Amniotic stem cell (primary cell): ENCODE measurements at regions not wholly inside any gene's neighbourhood (a gene's known extent, or its start where the extent isn't known, plus 50 kb on each side); places are given as distances from the start of the nearest gene placed in this dataset.

ENCODE experiments used
- DNase-seq: peaks from one replicate; lab custom pipeline; 2025; lab: John Stamatoyannopoulos, UW

GRCh38 chr16:85173981-85174751 is 61.9 kb upstream of the CIBAR2 start:
- peak; percentile 73 for DNase-seq

GRCh38 chr16:85174871-85175723 is 62.8 kb upstream of the CIBAR2 start:
- DNase-seq, result no peak

GRCh38 chr16:85175724-85176233 is 63.5 kb upstream of the CIBAR2 start:
- DNase-seq, result no peak

- no peak for DNase-seq
Measured at GRCh38 chr16:85176541-85177447, 64.5 kb upstream of the CIBAR2 start.

- no peak for DNase-seq
Measured at GRCh38 chr16:85177448-85177846, 65.2 kb upstream of the CIBAR2 start.

- DNase-seq, result no peak
Measured at GRCh38 chr16:85178006-85178591, 65.8 kb upstream of the CIBAR2 start.

GRCh38 chr16:85178596-85178995 is 66.3 kb upstream of the CIBAR2 start:
- no peak for DNase-seq

- no peak for DNase-seq
Measured at GRCh38 chr16:85179344-85180046, 67.2 kb upstream of the CIBAR2 start.

- DNase-seq, result no peak
Measured at GRCh38 chr16:85180047-85180826, 68.0 kb upstream of the CIBAR2 start.

GRCh38 chr16:85180827-85181738 is 68.8 kb upstream of the CIBAR2 start:
- no peak for DNase-seq

GRCh38 chr16:85181739-85182129 is 69.5 kb upstream of the CIBAR2 start:
- no peak for DNase-seq

GRCh38 chr16:85182286-85182685 is 70.0 kb upstream of the CIBAR2 start:
- no peak for DNase-seq

- no peak for DNase-seq
Measured at GRCh38 chr16:85182774-85183173, 70.5 kb upstream of the CIBAR2 start.

GRCh38 chr16:85183564-85183963 is 71.3 kb upstream of the CIBAR2 start:
- DNase-seq, result no peak

- no peak for DNase-seq
Measured at GRCh38 chr16:85184404-85184803, 72.1 kb upstream of the CIBAR2 start.

- DNase-seq, result no peak
Measured at GRCh38 chr16:85185303-85186100, 73.2 kb upstream of the CIBAR2 start.

- DNase-seq, result no peak
Measured at GRCh38 chr16:85187002-85187401, 74.7 kb upstream of the CIBAR2 start.

GRCh38 chr16:85187447-85187846 is 75.2 kb upstream of the CIBAR2 start:
- DNase-seq, result no peak
